K562 (cell line): ENCODE measurements at regions not wholly inside any gene's neighbourhood (a gene's known extent, or its start where the extent isn't known, plus 50 kb on each side); places are given as distances from the start of the nearest gene placed in this dataset.

Source experiments
- E2F3 ChIP-seq: fragments of 250-450 bp; sonication (Bioruptor Pico); IDR thresholded peaks from 2 replicates; pipeline ENCODE4 v1.4.0; 2020; ENCODE audit warnings: mild to moderate bottlenecking
- FOS ChIP-seq: IDR thresholded peaks from 3 replicates; pipeline ENCODE4 v1.6.1; 2011; ENCODE audit not compliant: insufficient read length; ENCODE audit errors: extremely low read depth
- GTF2A2 ChIP-seq: IDR thresholded peaks from 2 replicates; pipeline ENCODE4 v1.6.1; 2016; ENCODE audit warnings: mild to moderate bottlenecking, missing genetic modification characterization, missing compliant biosample characterization
- HMGN3 ChIP-seq: IDR thresholded peaks from 2 replicates; pipeline ENCODE4 v1.6.1; 2011; ENCODE audit warnings: borderline replicate concordance, low read depth, mild to moderate bottlenecking, mixed read lengths, low read length; ENCODE audit not compliant: insufficient read length; ENCODE audit errors: extremely low read depth
- KHSRP ChIP-seq: fragments of 450-650 bp; IDR thresholded peaks from 2 replicates; pipeline ENCODE4 v1.6.1; 2017
- SNIP1 ChIP-seq: fragments of 450-650 bp; IDR thresholded peaks from 2 replicates; pipeline ENCODE4 v1.7.1; 2017; ENCODE audit warnings: low read depth, mild to moderate bottlenecking
- SRSF1 ChIP-seq: fragments of 200-400 bp; formaldehyde crosslinking; IDR thresholded peaks from 2 replicates; pipeline ENCODE4 v1.6.1; 2017; ENCODE audit warnings: mild to moderate bottlenecking, low read depth, low read length, moderate library complexity
- TAF1 ChIP-seq: IDR thresholded peaks from 2 replicates; pipeline ENCODE4 v1.6.1; 2011; ENCODE audit warnings: mild to moderate bottlenecking, low read length, moderate library complexity; ENCODE audit not compliant: insufficient read depth, control insufficient read depth, severe bottlenecking; ENCODE audit errors: extremely low read depth
- ZSCAN29 ChIP-seq: fragments of 450-650 bp; IDR thresholded peaks from 2 replicates; pipeline ENCODE4 v1.6.1; 2017
- TF ChIP-seq, protein P1 (sequence below), 2 experiments: fragments of 450-650 bp; IDR thresholded peaks; 2 replicates each; pipeline ENCODE4 v1.6.1; 2016; ENCODE audit warnings: mild to moderate bottlenecking in 2 of 2, borderline replicate concordance in 1 of 2, low read depth in 1 of 2, moderate library complexity in 1 of 2
- TF ChIP-seq, protein P2 (sequence below): fragments of 250-450 bp; sonication (Bioruptor Pico); IDR thresholded peaks from 2 replicates; pipeline ENCODE4 v1.5.0; 2020; ENCODE audit warnings: mild to moderate bottlenecking
- TF ChIP-seq, protein P3 (sequence below): fragments of 450-650 bp; formaldehyde crosslinking; IDR thresholded peaks from 2 replicates; pipeline ENCODE4 v1.4.0; 2020; ENCODE audit warnings: mild to moderate bottlenecking, moderate library complexity
- TF ChIP-seq, protein P4 (sequence below): sonication (generic); formaldehyde crosslinking; IDR thresholded peaks from 2 replicates; pipeline ENCODE4 v1.9.0; 2022; ENCODE audit warnings: mild to moderate bottlenecking, missing genetic modification reagents

DNA sequence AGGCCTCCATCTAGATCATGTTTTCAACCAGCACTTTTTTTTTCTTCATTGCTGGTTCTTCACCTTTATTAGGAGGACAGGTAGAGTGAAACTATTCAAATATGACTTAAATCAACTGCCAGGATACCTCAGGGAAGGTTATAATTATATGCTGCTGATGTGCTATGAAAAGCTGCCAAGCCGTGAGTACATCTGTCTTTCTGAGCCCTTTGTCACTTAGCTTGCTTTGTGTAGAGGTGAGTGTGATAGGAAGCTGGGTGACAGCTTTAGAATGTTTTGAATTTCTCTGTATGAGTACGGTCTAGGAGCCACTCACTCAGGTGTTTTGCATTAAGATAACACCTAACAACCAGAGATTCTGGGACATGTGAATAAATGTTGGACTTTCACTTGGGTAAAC lies 365.2 kb downstream of the OTUD1 start (continued):
- TF ChIP-seq, protein P1, sequence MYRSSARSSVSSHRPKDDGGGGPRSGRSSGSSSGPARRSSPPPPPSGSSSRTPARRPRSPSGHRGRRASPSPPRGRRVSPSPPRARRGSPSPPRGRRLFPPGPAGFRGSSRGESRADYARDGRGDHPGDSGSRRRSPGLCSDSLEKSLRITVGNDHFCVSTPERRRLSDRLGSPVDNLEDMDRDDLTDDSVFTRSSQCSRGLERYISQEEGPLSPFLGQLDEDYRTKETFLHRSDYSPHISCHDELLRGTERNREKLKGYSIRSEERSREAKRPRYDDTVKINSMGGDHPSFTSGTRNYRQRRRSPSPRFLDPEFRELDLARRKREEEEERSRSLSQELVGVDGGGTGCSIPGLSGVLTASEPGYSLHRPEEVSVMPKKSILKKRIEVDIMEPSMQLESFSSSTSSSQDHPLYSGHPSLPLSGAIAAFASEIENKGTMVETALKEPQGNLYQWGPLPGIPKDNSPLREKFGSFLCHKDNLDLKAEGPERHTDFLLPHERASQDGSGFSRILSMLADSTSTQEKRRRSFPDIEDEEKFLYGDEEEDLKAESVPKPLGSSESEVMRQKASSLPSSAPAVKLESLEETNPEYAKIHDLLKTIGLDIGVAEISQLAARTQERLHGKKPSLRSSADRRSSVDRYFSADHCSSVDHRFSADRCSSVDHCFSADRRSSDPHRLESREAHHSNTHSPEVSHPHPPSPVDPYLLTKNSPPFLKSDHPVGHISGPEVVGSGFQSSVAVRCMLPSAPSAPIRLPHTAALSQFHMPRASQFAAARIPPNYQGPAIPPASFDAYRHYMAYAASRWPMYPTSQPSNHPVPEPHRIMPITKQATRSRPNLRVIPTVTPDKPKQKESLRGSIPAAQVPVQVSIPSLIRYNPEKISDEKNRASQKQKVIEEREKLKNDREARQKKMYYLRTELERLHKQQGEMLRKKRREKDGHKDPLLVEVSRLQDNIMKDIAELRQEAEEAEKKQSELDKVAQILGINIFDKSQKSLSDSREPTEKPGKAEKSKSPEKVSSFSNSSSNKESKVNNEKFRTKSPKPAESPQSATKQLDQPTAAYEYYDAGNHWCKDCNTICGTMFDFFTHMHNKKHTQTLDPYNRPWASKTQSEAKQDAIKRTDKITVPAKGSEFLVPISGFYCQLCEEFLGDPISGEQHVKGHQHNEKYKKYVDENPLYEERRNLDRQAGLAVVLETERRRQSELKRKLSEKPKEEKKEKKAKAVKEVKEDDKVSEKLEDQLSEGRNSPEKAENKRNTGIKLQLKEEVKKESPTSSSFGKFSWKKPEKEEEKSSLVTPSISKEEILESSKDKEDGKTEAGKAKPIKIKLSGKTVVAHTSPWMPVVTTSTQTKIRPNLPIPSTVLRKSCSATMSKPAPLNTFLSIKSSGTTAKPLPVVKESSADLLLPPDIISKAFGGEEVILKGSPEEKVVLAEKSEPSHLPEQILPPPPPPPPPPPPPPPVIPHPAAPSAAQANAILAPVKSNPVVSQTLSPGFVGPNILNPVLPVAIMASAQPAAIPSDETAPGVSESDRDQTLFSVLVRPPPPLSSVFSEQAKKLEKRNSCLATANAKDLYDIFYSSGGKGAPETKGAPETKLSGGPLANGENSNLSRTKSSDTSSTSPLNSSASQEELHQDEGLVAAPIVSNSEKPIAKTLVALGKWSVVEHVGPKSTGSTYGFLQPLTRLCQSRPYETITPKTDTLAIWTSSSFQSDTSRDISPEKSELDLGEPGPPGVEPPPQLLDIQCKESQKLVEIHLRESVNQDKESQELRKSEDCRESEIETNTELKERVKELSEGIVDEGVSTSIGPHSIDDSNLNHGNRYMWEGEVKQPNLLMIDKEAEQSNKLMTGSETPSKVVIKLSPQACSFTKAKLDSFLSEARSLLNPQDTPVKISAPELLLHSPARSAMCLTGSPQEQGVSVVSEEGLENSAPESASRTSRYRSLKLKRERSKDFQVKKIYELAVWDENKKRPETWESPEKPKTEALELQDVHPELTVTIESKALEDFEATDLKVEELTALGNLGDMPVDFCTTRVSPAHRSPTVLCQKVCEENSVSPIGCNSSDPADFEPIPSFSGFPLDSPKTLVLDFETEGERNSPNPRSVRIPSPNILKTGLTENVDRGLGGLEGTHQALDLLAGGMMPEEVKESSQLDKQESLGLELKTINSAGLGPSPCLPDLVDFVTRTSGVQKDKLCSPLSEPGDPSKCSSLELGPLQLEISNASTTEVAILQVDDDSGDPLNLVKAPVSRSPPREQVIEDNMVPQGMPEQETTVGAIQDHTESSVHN (IDR thresholded peaks at IDR 0.05; ENCODE audit: borderline replicate concordance in 1 of 2, low read depth in 1 of 2): no peak
- TF ChIP-seq SRSF1 (no peak), TAF1 (no peak), FOS (no peak), ZSCAN29 (no peak), KHSRP (no peak), E2F3 (CRISPR knock-in tag) (no peak), HMGN3 (no peak), GTF2A2 (tag) (no peak), SNIP1 (no peak)
- TF ChIP-seq, protein P2, sequence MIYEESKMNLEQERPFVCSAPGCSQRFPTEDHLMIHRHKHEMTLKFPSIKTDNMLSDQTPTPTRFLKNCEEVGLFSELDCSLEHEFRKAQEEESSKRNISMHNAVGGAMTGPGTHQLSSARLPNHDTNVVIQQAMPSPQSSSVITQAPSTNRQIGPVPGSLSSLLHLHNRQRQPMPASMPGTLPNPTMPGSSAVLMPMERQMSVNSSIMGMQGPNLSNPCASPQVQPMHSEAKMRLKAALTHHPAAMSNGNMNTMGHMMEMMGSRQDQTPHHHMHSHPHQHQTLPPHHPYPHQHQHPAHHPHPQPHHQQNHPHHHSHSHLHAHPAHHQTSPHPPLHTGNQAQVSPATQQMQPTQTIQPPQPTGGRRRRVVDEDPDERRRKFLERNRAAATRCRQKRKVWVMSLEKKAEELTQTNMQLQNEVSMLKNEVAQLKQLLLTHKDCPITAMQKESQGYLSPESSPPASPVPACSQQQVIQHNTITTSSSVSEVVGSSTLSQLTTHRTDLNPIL: no peak
- TF ChIP-seq, protein P3, sequence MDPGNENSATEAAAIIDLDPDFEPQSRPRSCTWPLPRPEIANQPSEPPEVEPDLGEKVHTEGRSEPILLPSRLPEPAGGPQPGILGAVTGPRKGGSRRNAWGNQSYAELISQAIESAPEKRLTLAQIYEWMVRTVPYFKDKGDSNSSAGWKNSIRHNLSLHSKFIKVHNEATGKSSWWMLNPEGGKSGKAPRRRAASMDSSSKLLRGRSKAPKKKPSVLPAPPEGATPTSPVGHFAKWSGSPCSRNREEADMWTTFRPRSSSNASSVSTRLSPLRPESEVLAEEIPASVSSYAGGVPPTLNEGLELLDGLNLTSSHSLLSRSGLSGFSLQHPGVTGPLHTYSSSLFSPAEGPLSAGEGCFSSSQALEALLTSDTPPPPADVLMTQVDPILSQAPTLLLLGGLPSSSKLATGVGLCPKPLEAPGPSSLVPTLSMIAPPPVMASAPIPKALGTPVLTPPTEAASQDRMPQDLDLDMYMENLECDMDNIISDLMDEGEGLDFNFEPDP: no peak
- TF ChIP-seq, protein P4, sequence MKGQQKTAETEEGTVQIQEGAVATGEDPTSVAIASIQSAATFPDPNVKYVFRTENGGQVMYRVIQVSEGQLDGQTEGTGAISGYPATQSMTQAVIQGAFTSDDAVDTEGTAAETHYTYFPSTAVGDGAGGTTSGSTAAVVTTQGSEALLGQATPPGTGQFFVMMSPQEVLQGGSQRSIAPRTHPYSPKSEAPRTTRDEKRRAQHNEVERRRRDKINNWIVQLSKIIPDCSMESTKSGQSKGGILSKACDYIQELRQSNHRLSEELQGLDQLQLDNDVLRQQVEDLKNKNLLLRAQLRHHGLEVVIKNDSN (CRISPR knock-in tag): no peak
- TF ChIP-seq, all 486 proteins: peak for 0
